ENCODE measurements at regions not wholly inside any gene's neighbourhood (a gene's known extent, or its start where the extent isn't known, plus 50 kb on each side); places are given as distances from the start of the nearest gene placed in this dataset.

GRCh38 chr18:24843123-24843522 lies 382.7 kb downstream of the HRH4 start:
- TF ChIP-seq CTCF (IDR thresholded peaks at IDR 0.05) (no peak), ZFX (IDR thresholded peaks at IDR 0.05; ENCODE audit: borderline replicate concordance) (no peak)

Data from 22Rv1 (cell line).